Fibroblast of skin of right quadriceps (primary cell): ENCODE measurements at regions not wholly inside any gene's neighbourhood (a gene's known extent, or its start where the extent isn't known, plus 50 kb on each side); places are given as distances from the start of the nearest gene placed in this dataset.
"Not testable (repeated sequence)": the region's sequence is repeated elsewhere in the genome, so short reads cannot be mapped to it uniquely, and the experiment has no call there.

ENCODE experiments used
- DNase-seq: peaks from one replicate; pipeline ENCODE4 v3.0.0-alpha.2; 2013

DNA sequence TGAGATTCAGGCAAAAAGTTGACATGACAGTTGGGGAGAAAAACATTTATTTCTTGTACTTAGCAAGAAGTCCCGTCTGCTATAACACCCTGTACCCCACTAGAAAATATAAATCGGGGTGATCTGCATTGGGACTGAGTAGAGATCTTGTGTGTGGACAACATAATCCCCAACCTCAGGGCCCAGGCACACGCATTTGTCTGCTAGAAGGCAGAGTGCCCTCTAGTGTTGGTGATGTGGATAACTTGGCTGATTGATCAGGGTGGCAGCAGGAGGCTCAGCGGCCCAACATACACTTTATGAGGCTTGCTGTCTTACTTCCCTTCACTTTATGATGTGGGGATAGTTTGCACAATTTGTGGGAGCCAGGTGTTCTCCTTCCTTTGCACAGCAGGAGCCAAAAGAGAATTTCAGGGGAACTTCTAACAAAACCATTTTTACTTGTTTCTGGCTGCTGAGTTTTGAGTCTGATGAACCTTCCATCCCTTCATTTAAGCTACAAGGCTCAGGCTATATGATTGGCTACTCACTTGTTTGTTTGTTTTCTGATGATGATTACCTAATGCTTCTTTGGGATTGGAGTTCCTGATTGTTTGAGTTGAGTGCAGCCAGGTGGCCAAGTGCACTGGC, 263.2 kb downstream of the DMAC1 start:
- peak; percentile 40 for DNase-seq

DNA sequence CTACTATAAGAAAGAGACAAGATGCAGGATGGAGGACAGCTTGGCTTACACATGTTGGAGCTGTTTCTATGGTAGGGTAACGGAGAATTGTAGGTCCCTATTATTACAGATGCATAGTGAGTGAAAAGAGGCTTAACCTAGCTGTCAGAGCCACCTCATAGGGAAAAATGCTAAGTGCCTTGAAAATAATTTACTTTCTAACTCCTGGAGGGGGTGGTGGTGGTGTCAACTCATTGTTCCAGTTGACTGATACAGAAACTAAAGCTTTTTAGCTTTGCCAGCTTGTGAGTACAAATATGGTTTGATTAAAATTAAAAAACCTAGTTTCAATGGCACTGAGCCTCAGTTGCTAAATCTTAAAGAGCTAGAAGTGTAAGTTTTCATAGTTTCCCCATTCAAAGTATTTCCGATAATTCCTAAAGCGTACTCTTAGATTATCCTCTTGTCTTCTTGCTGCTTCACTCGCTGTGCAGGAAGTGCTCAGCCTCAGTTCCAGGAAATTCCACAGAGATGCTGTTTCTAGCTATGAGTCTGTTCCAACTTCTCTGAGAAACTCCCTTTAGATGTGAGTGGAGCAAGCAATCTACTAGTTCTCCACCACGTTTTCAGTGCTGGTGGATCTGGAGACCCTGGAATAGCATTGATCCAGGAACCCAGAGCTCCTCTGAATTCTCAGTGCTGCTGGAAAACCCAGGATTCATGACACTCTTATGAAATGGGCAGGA, 265.2 kb downstream of the DMAC1 start:
- no peak for DNase-seq

DNA sequence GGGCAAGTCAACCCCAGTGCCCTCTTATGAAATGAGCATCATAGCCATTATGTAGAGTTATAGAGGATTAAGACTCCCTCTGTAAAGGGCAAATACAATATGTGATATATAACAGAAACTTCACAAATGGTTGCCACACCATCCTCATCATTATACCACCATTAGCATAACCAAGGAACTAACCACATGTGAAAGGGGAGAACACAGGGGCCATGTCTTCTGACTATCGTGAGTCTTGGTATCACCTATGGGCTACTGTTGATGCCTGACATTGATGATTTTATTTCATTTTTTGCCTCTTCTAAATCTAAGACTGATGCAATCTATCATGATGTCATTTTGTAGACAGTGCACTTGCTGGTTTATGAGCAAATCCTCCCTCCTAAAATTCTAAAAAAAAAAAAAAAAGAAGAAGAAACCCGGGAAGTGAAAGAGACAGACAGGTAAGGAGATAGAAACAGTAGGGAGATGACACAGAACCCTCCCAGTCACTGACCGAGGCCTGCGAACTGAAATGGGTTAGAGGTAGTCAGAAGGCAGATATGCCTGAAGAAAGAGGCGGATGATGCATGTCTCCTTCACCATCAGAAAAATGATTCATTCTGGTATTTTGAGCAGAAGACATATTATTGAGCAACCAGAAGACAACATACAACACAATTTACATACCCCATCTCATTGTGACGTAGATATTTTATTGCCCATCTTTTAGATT, 266.0 kb downstream of the DMAC1 start:
- DNase-seq, result no peak

DNA sequence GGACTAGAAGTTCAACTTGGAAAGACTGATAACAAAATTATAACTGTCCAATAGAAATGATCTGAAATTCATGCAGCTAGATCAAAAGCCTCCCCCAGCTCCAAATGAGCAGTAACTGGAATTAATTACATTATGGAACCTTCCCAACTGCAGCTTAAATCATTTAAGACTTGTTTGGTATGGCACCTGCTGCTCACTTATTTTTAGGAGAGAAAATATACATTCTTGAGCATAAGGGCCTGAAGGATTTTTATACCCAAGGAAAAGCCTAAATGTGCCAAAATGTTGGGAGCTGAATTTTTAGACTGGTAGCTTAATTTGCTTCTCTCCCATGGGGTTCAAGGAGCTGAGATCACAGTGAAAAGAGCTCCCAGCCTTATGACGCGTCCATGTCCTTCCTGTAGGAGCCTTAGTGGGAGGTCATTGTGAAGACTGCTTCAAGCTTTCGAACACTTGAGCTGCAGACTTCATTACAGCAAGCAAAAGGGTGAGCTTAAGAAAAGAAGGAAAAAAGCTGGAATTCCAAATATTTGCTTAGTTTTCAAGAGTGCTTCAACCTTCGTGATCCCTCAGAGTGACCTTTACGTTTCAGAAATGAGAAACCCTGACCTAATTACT, 276.0 kb downstream of the DMAC1 start:
- DNase-seq, result no peak

DNA sequence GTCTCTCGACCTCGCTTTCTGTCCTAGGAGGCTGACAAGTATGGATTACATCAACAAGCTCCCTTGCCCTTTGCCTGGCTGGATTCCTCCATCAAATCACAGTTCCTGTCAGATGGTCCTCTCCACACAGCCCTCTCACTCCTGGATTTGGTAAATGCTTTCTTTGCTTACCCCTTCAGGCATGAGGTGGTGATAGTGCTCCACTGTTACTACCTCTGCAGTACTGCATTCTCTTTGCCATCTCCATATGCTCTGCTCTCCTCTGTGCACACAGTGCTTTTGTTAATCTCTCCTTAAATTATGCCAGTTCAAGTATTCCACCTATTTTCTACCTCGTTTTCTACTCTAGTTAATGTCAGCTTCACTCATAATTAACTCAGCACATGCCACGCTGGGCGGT, 279.2 kb downstream of the DMAC1 start:
- no peak for DNase-seq

DNA sequence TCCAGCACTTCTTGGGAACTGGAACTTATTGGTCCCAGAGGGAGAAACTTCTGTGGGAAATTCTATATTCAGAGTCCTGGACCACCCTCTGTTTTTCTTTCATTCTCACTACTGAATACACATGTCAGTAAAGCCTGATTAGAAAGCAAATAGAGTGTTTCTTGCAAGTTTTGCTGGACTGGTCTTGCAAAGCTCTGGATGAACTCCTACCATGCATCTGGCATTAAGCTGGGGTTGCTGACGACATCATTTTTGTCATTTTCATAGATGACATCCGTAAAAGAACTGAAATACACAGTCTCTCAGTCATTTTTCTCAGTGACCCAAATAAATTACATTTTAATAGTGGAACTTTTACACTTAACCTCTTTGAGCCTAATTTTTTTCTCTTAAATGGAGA, 283.2 kb downstream of the DMAC1 start:
- no peak for DNase-seq

DNA sequence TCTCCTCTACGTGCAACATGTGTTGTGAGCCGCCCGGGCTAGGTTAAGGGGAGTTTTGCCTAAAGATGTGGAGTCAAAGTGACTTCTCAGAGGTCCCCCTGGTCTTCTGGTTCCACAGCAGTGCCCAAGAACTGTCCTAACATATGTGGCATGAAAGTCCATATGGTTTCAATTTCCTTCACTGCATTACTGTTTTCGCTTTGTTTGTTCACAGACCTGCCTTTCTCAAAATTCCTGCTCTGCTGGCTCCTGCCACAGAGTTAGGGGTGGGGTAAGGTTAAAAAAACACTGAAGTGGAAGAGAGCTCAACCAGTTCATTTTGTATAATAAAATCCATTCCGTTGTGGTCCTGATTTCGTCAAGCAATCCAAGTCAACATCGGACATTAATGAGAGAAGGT, 289.4 kb downstream of the DMAC1 start:
- no peak for DNase-seq

DNA sequence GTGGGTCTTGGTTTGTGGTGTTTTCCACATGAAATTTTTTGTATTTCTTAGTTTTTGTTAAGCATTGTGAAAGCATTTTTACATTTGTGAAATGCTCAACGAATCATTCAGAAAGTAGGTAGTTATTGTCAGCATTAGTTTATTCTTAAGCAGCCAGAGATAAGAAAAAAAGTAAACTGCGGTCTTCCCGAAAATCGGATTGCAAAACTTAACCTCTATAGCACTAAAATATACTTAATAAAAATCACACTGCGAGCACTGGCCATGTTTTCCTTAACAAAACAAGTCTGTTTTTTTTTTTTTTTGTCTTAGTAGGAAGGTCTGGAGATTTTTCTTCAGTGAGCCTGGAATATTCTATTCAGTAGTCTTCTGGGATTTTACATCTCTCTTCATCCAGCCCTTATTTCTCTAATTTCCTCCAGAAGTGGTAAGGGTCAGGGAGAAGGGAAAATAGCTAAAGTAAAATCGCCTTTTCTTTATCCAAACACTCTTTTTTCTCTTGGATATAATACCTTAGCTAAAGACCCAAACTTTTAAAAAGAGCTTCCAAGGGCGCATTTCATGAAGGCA, 289.9 kb downstream of the DMAC1 start:
- no peak for DNase-seq

DNA sequence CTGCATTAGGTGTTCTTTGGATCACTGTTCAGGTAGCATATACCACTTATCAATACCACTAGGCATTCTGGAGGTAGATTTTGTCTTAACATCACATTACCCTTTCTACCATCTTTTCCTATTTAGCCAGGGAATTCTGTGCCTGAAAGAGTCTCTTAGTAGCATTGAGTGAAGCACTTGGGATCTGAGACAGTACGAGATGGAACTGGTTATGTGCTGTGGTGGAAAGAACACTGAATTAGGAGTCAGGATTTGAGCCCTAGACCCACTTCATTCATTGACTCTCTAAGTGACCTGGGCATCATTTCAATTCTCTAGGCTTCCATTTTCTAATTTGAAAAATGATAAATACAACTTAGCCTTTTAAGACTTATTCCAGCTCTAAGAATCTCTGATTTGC, 291.1 kb downstream of the DMAC1 start:
- DNase-seq, result no peak

DNA sequence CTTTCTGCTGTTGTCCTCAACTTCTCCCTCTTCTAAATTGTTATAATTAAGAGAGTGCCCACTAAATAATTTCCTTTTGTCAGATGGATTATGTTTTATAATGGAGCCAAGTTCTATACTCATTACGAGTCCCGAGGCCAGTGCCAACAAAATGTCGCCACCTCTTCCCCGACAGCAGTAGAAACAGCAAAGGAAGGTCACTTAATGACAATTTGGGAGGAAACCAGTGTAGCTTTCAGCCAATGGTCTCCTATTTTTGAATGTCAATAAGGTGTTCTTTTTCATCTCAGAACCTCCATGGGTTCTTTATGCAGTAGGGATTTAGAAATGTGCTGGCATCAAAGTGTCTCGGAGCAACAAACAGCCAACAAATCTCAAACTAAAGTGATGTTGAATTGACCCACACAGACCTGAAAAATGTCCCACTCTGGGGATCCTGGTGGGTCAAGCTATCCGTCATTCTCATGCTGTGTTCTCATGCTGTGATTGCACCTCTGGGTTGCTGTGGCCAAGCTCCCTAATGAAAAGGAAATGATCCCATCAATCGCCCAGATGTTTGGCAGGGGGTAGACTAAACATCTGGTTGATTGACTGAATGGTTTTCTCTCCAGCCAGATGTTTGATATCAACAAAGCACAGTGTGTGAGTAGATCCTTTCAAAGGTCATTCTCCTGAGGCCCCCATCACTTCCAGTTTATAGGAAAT, 291.9 kb downstream of the DMAC1 start:
- DNase-seq, result no peak

DNA sequence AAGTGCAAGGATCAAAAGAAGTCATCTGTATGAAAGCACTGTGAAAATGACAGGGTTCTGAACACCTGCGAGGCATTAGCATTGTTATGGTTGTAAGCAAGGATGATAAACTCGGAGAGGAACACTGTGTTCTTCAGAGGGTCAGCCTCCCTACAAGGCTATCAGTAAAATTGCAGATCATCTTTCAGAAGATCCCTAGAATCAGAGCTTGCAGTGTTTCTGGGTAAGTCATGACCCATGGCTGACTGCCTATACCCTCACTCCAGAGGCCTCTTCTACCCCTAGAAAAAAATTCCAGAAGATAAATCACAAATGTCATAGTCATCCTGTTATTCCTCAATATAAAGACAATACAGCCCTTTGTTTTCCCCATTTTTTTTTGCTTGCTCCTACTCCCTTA, 292.6 kb downstream of the DMAC1 start:
- no peak for DNase-seq

DNA sequence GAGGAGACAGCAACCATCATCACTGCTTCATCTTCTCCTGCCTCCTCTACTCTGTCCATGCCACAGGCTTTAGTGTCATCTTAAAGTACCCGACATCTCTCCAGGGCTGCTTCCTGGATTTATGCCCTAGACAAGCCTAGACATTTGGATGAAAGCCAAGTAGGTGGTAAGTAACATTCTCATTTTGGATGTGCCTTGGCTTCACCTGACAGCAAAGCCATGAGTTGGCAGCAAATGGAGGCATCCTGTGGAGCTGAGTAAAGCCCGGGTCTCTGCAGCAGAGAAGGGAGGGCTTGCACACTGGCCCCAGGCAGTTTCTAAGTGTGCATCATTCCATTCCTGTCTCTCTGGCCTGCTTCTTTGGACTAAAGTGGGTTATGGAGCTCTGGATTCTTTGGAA, 299.1 kb downstream of the DMAC1 start:
- no peak for DNase-seq

DNA sequence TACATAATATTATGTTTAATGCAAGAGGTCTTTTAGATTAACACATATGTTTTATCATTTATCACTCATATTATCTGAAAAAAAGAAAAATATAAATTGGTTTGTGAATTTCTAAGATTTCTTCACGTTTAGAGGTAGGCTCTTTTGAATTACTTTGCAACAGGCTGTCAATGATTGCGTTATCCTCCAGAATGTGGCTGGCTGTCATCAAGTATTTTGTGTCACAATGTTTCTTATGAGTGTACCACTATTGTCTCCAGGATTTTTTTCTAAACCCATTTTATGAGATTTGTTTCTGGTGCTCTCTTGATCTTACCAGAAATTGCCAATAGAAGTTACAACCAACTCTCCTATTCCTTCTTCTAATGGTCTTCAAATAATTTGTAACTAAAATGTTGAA, 307.9 kb downstream of the DMAC1 start:
- no peak for DNase-seq

DNA sequence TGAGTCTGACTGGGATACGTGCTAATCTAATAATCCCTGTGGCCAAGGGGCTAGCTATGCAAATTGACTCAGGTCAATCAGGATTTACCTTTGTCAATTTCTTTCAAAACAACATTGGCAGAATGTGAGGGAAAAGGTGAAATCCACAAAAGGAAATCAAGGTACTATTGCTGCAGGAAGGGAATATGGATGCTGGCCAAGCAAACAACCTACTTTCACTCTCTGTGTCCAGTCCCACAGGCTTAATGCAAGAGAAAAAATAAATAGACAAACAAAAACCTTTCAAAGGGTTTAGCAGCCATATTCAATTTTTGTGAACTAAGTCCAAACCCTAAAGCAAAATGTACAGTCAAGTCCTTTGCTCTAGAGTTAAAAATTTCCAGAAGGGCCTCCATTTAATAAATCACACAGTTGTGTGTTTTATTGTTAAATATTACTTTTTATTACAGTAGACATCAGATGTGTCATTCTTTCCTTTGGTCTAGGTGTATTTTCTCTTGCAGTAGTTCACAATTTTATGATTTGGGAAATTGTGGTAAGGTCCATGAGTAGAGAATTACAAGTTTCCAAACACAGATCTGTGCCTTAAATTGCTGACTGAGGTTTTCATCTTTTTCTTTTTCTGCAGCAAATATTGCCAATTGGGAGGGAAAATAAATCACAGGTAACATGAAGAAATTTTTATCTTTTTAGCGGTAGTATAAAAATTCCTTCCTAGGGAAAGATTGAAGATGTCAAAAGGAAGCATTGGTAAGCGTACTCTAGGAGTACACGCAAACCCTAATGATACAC, 309.1 kb downstream of the DMAC1 start:
- DNase-seq, result no peak

DNA sequence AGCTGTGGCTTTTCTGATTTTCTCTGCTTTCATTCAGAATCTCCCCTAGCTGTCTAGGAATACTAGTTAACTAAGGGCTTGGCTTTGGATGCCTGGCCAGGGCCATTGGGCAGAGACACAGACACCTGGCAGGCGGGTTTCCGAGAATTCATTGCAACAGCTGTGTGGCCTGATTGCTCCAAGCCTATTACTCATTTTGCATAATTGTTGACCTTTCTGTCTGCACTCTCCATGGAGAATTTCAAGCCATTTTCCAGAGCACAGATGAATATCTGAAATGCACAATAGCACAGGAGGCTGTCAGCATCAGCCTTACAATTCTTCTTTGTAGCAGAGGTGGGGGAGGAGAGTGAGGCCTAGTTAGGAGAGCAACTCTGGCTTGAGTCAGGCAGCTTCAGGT, 310.5 kb downstream of the DMAC1 start:
- no peak for DNase-seq

DNA sequence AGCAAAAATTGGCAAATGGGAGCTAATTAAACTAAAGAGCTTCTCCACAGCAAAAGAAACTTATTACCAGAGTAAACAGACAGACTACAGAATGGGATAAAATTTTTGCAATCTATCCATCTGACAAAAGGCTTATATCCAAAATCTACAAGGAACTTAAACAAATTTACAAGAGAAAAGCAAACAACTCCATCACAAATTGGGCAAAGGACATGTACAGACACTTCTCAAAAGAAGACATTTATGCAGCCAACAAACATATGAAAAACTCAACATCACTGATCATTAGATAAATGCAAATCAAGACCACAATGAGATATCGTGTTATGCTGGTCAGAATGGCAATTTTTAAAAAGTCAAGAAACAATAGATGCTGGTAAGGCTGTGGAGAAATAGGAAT, 315.6 kb downstream of the DMAC1 start:
- not testable (repeated sequence) for DNase-seq

DNA sequence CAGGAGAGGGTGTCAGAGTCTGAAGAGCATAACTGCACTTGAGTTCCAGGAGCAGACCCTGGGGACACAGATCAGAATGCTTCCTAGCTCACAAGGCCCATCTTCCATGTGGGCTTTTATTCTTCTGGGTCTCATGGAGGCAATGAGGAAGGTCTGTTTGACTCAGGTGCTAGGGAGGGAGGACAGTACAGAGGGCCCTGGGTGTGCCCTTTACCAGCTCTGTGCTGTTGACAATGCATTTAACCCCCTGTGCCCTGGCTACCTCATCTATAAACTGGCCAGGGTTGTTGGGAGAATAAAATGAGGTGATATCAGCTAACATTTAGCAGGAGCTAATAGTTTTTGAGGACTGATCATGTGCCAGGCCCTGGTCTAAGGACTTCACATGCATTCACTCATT, 318.0 kb downstream of the DMAC1 start:
- no peak for DNase-seq

DNA sequence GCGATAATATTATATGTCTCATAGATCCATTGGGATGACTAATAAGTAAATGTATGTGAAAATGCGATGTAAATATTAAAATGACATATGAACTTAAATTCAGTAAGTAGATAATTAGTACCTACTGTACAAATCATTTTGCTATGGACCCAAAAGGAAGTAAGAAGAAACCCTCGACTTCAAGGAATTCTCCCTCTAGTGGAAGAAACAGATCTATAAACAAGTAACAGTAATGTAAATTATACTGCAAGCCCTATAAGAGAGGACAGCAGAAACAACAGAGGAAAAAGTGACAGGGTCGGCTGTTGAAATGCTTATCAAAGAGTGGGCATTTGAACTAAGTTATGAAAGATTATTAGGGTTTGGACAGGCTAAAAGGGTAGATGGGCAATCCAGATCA, 320.3 kb downstream of the DMAC1 start:
- no peak for DNase-seq

DNA sequence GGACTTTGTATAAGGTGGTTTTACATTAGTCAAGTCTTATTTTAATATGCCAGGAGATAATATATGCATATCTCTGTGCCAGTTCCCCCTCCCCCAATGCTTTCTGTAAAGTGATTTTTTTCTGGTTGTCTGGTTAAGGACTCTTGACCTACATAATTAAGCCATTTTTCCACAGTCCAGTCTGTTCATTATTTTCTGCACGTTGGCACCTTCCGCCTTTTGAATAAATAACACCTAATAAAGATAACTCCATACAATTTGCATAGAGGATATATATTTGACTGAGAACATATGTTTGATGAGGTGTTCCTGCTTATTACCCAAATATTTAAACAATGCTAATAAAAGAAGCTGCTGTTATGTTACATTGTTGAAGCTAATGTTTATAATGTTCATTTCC, 320.9 kb downstream of the DMAC1 start:
- DNase-seq, result no peak

DNA sequence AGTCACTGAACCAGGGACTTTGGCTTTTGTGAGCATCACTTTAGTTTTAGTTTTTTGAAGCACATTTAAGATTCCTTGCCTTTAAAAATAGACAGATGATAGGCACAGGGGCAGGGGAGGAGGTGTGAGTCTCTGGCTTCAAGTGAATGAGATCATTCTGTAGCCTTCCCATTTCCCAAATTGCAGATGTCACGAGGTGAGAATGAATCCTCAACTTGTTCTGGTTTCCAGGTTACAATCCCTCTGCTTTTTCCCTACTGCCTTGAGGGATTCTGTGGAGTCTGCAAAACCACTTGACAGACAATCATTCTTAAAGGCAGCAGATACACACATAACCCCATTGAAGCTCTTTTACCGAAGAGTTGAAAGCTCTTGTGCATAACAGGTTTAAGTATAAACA, 332.4 kb downstream of the DMAC1 start:
- DNase-seq, result no peak

DNA sequence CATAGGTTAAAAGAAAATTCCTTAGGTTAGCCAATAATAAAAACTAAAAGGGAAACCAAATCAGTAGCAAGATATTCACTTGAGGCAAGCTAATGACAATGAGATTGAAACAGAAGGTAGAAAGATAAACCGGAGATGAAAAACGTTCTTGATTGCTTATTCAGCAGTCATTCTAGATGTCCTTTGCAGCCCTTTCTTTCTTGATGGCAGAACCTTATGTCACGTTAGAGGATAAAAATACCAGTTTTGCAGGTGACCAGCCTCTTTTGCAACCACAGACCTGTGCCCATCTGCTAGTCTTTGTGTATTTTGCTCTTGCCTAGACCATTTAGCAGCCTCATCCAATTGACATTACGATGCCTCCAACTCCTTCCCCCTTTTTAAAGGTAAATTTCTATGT, 337.8 kb downstream of the DMAC1 start:
- DNase-seq, result no peak
